ENCODE measurements at regions not wholly inside any gene's neighbourhood (a gene's known extent, or its start where the extent isn't known, plus 50 kb on each side); places are given as distances from the start of the nearest gene placed in this dataset.

DNA sequence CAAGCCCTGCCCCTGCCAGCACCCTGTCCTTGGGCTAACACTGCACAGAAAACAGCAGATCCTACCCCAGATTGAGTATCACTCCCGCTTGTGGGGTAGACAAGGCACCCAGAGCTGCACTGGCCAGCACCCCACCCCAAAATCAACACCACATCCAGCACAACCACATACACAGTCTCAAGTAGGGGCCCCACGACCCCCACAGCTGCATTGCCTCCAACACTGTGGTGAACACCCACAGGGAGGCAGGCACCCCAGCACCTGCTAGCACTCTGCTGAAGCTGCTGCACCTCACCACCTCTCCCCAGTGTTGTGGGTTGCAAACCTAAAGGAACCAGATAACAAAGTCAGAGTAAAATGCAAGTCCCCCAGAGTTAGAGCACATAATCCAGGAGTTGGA is 589.9 kb downstream of the PCDH19 start (continued):
- TF ChIP-seq NANOG (IDR thresholded peaks at IDR 0.05; ENCODE audit: borderline replicate concordance) (no peak), EZH2phosphoT487 (IDR thresholded peaks at IDR 0.05; ENCODE audit: unreplicated experiment) (no peak), ZNF114 (CRISPR knock-in tag; IDR thresholded peaks at IDR 0.05) (no peak), JUNB (IDR thresholded peaks at IDR 0.05; ENCODE audit: unreplicated experiment) (no peak)
- TF ChIP-seq, protein P1, sequence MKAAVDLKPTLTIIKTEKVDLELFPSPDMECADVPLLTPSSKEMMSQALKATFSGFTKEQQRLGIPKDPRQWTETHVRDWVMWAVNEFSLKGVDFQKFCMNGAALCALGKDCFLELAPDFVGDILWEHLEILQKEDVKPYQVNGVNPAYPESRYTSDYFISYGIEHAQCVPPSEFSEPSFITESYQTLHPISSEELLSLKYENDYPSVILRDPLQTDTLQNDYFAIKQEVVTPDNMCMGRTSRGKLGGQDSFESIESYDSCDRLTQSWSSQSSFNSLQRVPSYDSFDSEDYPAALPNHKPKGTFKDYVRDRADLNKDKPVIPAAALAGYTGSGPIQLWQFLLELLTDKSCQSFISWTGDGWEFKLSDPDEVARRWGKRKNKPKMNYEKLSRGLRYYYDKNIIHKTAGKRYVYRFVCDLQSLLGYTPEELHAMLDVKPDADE (IDR thresholded peaks at IDR 0.05) = no peak

DNA sequence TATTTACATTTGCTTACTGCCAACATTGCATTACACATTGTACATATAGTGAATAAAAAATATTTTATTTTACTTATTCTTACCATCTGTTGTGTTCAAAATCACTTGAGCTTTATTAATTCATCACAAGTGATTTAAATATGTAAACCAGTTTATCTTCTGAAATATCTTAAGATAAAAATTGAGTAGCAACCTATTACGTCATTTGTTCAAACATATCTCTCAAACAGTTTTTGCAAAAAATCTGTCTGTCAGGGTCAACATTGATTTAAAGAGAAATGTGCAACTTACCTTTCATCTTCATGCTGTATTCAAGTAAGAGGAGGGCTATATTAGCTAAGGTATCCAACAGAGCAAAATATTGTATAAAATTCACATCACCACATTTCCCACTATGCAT is 610.1 kb downstream of the PCDH19 start:
- Mint-ChIP-seq H3K27me3 (ENCODE audit: insufficient read depth, low read depth, poor library complexity) (no peaks in the 10 kb centered on the region), H3K36me3 (ENCODE audit: low read depth) (peaks cover 8% of the 10 kb centered on the region; the same call in 2 of the 3 replicates), H3K27ac (no peak overlapping the region), H3K4me3 (no peak overlapping the region), H3K9me3 (peaks cover 16% of the 10 kb centered on the region; the same call in 2 of the 3 replicates), H3K4me1 (no peaks in the 10 kb centered on the region)
- Histone ChIP-seq H3F3A (replicated peaks; ENCODE audit: low read depth) (no peaks in the 10 kb centered on the region), H3K36me3 (ENCODE audit: insufficient read depth) (no peaks in the 10 kb centered on the region), H3K4me3 (no peak overlapping the region), H3K27me3 (ENCODE audit: insufficient read depth) (no peaks in the 10 kb centered on the region), H2AFZ (no peak overlapping the region), H3K79me2 (replicated peaks; ENCODE audit: insufficient read depth) (no peaks in the 10 kb centered on the region), H3K27ac (ENCODE audit: low read depth) (no peak overlapping the region), H3K4me2 (no peak overlapping the region), H4K20me1 (replicated peaks; ENCODE audit: insufficient read depth) (no peaks in the 10 kb centered on the region), H3K4me1 (ENCODE audit: insufficient read depth) (no peaks in the 10 kb centered on the region), H3K9me2 (ENCODE audit: insufficient read depth) (no peaks in the 10 kb centered on the region)
- ATAC-seq = no peak
- DNase-seq (ENCODE audit: low spot score) = no peak
- TF ChIP-seq CREB1 (CRISPR knock-in tag; IDR thresholded peaks at IDR 0.05; ENCODE audit: low read depth) (no peak), STAT1 (IDR thresholded peaks at IDR 0.05; ENCODE audit: unreplicated experiment) (no peak), ZNF331 (CRISPR knock-in tag; IDR thresholded peaks at IDR 0.05; ENCODE audit: low read depth) (no peak), JUNB (IDR thresholded peaks at IDR 0.05; ENCODE audit: unreplicated experiment) (no peak), EZH2 (IDR thresholded peaks at IDR 0.05; ENCODE audit: low read depth, unreplicated experiment) (no peak), ZNF114 (CRISPR knock-in tag; IDR thresholded peaks at IDR 0.05) (no peak), NANOG (IDR thresholded peaks at IDR 0.05; ENCODE audit: borderline replicate concordance) (no peak)
- TF ChIP-seq, protein P2, sequence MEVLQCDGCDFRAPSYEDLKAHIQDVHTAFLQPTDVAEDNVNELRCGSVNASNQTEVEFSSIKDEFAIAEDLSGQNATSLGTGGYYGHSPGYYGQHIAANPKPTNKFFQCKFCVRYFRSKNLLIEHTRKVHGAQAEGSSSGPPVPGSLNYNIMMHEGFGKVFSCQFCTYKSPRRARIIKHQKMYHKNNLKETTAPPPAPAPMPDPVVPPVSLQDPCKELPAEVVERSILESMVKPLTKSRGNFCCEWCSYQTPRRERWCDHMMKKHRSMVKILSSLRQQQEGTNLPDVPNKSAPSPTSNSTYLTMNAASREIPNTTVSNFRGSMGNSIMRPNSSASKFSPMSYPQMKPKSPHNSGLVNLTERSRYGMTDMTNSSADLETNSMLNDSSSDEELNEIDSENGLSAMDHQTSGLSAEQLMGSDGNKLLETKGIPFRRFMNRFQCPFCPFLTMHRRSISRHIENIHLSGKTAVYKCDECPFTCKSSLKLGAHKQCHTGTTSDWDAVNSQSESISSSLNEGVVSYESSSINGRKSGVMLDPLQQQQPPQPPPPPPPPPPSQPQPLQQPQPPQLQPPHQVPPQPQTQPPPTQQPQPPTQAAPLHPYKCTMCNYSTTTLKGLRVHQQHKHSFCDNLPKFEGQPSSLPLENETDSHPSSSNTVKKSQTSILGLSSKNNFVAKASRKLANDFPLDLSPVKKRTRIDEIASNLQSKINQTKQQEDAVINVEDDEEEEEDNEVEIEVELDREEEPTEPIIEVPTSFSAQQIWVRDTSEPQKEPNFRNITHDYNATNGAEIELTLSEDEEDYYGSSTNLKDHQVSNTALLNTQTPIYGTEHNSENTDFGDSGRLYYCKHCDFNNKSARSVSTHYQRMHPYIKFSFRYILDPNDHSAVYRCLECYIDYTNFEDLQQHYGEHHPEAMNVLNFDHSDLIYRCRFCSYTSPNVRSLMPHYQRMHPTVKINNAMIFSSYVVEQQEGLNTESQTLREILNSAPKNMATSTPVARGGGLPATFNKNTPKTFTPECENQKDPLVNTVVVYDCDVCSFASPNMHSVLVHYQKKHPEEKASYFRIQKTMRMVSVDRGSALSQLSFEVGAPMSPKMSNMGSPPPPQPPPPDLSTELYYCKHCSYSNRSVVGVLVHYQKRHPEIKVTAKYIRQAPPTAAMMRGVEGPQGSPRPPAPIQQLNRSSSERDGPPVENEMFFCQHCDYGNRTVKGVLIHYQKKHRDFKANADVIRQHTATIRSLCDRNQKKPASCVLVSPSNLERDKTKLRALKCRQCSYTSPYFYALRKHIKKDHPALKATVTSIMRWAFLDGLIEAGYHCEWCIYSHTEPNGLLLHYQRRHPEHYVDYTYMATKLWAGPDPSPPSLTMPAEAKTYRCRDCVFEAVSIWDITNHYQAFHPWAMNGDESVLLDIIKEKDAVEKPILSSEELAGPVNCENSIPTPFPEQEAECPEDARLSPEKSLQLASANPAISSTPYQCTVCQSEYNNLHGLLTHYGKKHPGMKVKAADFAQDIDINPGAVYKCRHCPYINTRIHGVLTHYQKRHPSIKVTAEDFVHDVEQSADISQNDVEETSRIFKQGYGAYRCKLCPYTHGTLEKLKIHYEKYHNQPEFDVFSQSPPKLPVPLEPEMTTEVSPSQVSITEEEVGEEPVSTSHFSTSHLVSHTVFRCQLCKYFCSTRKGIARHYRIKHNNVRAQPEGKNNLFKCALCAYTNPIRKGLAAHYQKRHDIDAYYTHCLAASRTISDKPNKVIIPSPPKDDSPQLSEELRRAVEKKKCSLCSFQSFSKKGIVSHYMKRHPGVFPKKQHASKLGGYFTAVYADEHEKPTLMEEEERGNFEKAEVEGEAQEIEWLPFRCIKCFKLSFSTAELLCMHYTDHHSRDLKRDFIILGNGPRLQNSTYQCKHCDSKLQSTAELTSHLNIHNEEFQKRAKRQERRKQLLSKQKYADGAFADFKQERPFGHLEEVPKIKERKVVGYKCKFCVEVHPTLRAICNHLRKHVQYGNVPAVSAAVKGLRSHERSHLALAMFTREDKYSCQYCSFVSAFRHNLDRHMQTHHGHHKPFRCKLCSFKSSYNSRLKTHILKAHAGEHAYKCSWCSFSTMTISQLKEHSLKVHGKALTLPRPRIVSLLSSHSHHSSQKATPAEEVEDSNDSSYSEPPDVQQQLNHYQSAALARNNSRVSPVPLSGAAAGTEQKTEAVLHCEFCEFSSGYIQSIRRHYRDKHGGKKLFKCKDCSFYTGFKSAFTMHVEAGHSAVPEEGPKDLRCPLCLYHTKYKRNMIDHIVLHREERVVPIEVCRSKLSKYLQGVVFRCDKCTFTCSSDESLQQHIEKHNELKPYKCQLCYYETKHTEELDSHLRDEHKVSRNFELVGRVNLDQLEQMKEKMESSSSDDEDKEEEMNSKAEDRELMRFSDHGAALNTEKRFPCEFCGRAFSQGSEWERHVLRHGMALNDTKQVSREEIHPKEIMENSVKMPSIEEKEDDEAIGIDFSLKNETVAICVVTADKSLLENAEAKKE (CRISPR knock-in tag; IDR thresholded peaks at IDR 0.05) = no peak
- TF ChIP-seq, protein P1 (IDR thresholded peaks at IDR 0.05) = no peak
- TF ChIP-seq, protein P3, sequence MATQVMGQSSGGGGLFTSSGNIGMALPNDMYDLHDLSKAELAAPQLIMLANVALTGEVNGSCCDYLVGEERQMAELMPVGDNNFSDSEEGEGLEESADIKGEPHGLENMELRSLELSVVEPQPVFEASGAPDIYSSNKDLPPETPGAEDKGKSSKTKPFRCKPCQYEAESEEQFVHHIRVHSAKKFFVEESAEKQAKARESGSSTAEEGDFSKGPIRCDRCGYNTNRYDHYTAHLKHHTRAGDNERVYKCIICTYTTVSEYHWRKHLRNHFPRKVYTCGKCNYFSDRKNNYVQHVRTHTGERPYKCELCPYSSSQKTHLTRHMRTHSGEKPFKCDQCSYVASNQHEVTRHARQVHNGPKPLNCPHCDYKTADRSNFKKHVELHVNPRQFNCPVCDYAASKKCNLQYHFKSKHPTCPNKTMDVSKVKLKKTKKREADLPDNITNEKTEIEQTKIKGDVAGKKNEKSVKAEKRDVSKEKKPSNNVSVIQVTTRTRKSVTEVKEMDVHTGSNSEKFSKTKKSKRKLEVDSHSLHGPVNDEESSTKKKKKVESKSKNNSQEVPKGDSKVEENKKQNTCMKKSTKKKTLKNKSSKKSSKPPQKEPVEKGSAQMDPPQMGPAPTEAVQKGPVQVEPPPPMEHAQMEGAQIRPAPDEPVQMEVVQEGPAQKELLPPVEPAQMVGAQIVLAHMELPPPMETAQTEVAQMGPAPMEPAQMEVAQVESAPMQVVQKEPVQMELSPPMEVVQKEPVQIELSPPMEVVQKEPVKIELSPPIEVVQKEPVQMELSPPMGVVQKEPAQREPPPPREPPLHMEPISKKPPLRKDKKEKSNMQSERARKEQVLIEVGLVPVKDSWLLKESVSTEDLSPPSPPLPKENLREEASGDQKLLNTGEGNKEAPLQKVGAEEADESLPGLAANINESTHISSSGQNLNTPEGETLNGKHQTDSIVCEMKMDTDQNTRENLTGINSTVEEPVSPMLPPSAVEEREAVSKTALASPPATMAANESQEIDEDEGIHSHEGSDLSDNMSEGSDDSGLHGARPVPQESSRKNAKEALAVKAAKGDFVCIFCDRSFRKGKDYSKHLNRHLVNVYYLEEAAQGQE (IDR thresholded peaks at IDR 0.05; ENCODE audit: unreplicated experiment) = no peak

Measured in GM23338 (cell line).